Fibroblast of lung (primary cell): ENCODE measurements at regions not wholly inside any gene's neighbourhood (a gene's known extent, or its start where the extent isn't known, plus 50 kb on each side); places are given as distances from the start of the nearest gene placed in this dataset.

ENCODE experiments used
- CTCF ChIP-seq, 2 donors: IDR thresholded peaks in 1 of 2; conservative IDR thresholded peaks in 1 of 2; 1 replicate in 1 of 2; 2 replicates in 1 of 2; pipeline ENCODE4 v1.5.1; 2011 to 2012; ENCODE audit warnings: low read length in 2 of 2, control low read depth in 1 of 2, inconsistent platforms in 1 of 2, low read depth in 1 of 2, mild to moderate bottlenecking in 1 of 2
- EZH2 ChIP-seq: IDR thresholded peaks from 2 replicates; pipeline ENCODE4 v1.5.1; 2012; ENCODE audit warnings: low read length, control low read depth, mild to moderate bottlenecking; ENCODE audit errors: missing control alignments

GRCh38 chr3:177295116-177295515 is 97.8 kb upstream of the TBL1XR1 start:
- no peak for TF ChIP-seq CTCF (conservative IDR thresholded peaks at IDR 0.05 in 1 of 2, IDR thresholded peaks at IDR 0.05 in 1 of 2; ENCODE audit: low read depth in 1 of 2, low read length in 2 of 2)
- TF ChIP-seq EZH2 = no peak
